Neural crest cell (in vitro differentiated cells): ENCODE measurements at regions not wholly inside any gene's neighbourhood (a gene's known extent, or its start where the extent isn't known, plus 50 kb on each side); places are given as distances from the start of the nearest gene placed in this dataset.

ENCODE experiments used
- DNase-seq: peaks from one replicate; pipeline ENCODE4 v3.0.0; 2021; ENCODE audit warnings: low read depth, mixed read lengths, low spot score
- H3K27ac Mint-ChIP-seq: one replicate; pipeline ENCODE4 v1.8.0; 2021; ENCODE audit warnings: mild to moderate bottlenecking, mixed read lengths; ENCODE audit not compliant: unreplicated experiment
- H3K27me3 Mint-ChIP-seq: 2 replicates; pipeline ENCODE4 v1.8.0; 2021; ENCODE audit warnings: low read depth, mild to moderate bottlenecking, mixed read lengths
- H3K36me3 Mint-ChIP-seq: 2 replicates; pipeline ENCODE4 v1.8.0; 2021; ENCODE audit warnings: low read depth, mild to moderate bottlenecking, mixed read lengths
- H3K4me1 Mint-ChIP-seq: 2 replicates; pipeline ENCODE4 v1.8.0; 2021; ENCODE audit warnings: mixed read lengths
- H3K4me3 Mint-ChIP-seq: one replicate; pipeline ENCODE4 v1.8.0; 2021; ENCODE audit warnings: mild to moderate bottlenecking, mixed read lengths
- H3K9me3 Mint-ChIP-seq: 2 replicates; pipeline ENCODE4 v1.8.0; 2021; ENCODE audit warnings: mixed read lengths
- TF ChIP-seq, protein P1 (sequence below): fragments of 200-600 bp; sonication (generic); conservative IDR thresholded peaks from 2 replicates; pipeline ENCODE4 v1.5.0; 2021; ENCODE audit warnings: antibody characterized with exemption, mild to moderate bottlenecking

- TF ChIP-seq, protein P1, sequence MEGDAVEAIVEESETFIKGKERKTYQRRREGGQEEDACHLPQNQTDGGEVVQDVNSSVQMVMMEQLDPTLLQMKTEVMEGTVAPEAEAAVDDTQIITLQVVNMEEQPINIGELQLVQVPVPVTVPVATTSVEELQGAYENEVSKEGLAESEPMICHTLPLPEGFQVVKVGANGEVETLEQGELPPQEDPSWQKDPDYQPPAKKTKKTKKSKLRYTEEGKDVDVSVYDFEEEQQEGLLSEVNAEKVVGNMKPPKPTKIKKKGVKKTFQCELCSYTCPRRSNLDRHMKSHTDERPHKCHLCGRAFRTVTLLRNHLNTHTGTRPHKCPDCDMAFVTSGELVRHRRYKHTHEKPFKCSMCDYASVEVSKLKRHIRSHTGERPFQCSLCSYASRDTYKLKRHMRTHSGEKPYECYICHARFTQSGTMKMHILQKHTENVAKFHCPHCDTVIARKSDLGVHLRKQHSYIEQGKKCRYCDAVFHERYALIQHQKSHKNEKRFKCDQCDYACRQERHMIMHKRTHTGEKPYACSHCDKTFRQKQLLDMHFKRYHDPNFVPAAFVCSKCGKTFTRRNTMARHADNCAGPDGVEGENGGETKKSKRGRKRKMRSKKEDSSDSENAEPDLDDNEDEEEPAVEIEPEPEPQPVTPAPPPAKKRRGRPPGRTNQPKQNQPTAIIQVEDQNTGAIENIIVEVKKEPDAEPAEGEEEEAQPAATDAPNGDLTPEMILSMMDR, result no peak
- peaks cover 2% of the 10 kb centered on the region for H3K4me1 Mint-ChIP-seq
- H3K9me3 Mint-ChIP-seq, result no peaks in the 10 kb centered on the region
- DNase-seq, result no peak
- H3K27ac Mint-ChIP-seq, result no peak overlapping the region
- no peaks in the 10 kb centered on the region for H3K36me3 Mint-ChIP-seq
- H3K27me3 Mint-ChIP-seq, result no peaks in the 10 kb centered on the region
- H3K4me3 Mint-ChIP-seq, result no peak overlapping the region
Observed at GRCh38 chr2:84280873-84281272, 178.2 kb downstream of the SUCLG1 start.

DNA sequence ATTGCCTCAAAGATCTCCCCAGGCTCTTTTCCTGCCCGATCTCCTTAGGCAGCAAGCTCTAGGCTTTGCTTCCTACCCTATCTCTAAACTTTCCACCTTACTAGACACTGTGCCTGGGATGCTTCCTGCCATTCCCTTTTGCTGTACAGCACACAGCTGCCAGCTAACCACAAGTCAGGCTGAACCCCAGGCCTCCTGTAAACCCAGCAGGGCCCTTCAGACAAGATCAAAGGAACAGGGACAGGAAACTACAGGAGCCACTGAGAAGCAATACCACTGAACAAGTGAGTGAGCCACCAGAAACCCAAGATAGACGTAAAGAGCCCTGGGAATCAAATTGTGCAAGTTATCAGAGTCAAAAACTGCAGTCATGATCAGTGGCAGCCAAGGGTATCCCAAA, 180.7 kb downstream of the SUCLG1 start:
- no peak overlapping the region for H3K27ac Mint-ChIP-seq
- no peaks in the 10 kb centered on the region for H3K9me3 Mint-ChIP-seq
- H3K4me3 Mint-ChIP-seq, result no peak overlapping the region
- no peaks in the 10 kb centered on the region for H3K27me3 Mint-ChIP-seq
- H3K4me1 Mint-ChIP-seq, result no peaks in the 10 kb centered on the region
- no peaks in the 10 kb centered on the region for H3K36me3 Mint-ChIP-seq
- TF ChIP-seq, protein P1, result no peak
- no peak for DNase-seq

- Mint-ChIP-seq H3K4me3 (no peak overlapping the region), H3K27me3 (peaks cover 2% of the 10 kb centered on the region), H3K36me3 (no peaks in the 10 kb centered on the region), H3K4me1 (no peaks in the 10 kb centered on the region), H3K9me3 (no peaks in the 10 kb centered on the region), H3K27ac (no peak overlapping the region)
- DNase-seq, result no peak
- TF ChIP-seq, protein P1, result no peak
Observed at GRCh38 chr2:84276590-84277255, 182.4 kb downstream of the SUCLG1 start.

DNA sequence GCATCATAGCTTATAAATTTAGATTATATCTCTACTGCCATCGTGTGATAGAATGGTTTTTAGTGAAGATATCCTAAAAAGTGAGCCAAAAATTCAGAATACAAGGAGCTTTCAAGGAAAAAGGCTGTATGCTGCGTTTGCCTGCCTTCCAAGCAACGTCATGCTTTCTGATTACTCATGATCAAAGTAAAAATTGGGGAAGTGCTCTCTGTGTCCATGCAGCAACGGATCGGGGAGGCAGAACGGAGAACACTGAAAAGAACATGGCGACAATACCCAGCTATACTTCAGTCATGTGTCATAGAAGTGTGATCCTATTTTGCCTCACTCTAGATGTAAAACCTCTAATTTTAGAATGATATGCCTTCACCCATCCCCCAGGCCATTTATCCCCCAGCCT, 185.7 kb downstream of the SUCLG1 start:
- no peak for DNase-seq
- H3K27ac Mint-ChIP-seq, result no peak overlapping the region
- H3K4me1 Mint-ChIP-seq, result no peaks in the 10 kb centered on the region
- H3K4me3 Mint-ChIP-seq, result no peak overlapping the region
- H3K27me3 Mint-ChIP-seq, result peaks cover 8% of the 10 kb centered on the region
- TF ChIP-seq, protein P1, result no peak
- H3K36me3 Mint-ChIP-seq, result no peaks in the 10 kb centered on the region
- peaks cover 2% of the 10 kb centered on the region for H3K9me3 Mint-ChIP-seq

DNA sequence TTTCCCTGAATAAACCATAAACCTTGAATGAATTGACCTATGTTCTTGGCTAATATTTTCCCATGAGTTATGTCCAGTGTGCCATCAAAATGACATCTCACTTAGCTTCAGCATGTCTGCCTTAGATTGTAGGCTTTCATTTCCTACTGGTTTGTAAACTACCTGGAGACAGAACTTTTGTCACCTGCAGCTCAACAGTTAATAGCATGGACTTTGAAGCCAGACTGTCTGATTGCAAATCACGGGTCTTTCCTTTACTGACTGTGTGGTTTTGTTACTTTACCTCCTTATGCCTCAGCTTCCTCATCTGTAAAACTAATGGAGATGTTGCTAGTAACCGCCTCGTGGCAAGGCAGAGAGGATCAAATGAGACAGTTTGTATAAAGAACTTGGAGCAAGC, 187.1 kb downstream of the SUCLG1 start:
- no peaks in the 10 kb centered on the region for H3K4me1 Mint-ChIP-seq
- no peak overlapping the region for H3K27ac Mint-ChIP-seq
- peaks cover 8% of the 10 kb centered on the region for H3K27me3 Mint-ChIP-seq
- H3K9me3 Mint-ChIP-seq, result peaks cover 2% of the 10 kb centered on the region
- DNase-seq, result no peak
- H3K4me3 Mint-ChIP-seq, result no peak overlapping the region
- no peaks in the 10 kb centered on the region for H3K36me3 Mint-ChIP-seq
- TF ChIP-seq, protein P1, result no peak
